ENCODE measurements at regions not wholly inside any gene's neighbourhood (a gene's known extent, or its start where the extent isn't known, plus 50 kb on each side); places are given as distances from the start of the nearest gene placed in this dataset.

DNA sequence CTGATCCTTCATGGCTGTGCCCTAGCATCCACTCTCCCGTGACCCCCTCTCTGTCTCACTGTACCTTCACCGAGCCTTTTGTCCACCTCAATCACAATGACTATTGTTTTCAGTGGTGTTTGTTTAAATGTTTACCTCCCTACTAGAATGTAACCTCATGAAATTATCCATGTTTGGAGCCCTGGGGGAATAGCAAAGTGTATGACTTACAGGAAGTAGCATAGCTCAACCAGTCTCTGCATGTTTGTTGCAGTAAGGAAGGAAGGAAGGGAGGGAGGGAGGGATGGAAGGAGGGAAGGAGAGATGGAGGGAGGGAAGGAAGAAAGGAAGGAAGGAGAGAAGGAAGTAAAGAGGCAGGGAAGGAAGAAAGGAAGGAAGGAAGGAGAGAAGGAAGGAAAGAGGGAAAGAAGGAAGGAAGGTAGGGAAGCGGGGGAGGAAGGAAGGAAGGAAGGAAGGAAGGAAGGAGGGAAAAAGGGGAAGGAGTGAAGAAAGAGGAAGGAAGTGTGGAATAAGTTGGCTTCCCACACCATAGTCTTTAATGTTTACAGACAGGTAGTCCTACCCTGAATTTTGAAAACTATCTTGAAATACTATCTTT, 421.4 kb downstream of the COG6 start:
- intact Hi-C loops (cut with DNase I; ENCODE audit: low total_unique reads): no loop called here
- Histone ChIP-seq H3K36me3 (no peaks in the 10 kb centered on the region), H3K27ac (no peak overlapping the region), H3K4me1 (peaks cover 0 to under 1% (median 0%) of the 10 kb centered on the region in 6 donors), H3K4me3 (no peak overlapping the region), H3K27me3 (replicated peaks in 1 of 7) (no peaks in the 10 kb centered on the region), H3K9me3 (no peaks in the 10 kb centered on the region)
- TF ChIP-seq POLR2AphosphoS5 (IDR thresholded peaks at IDR 0.05): no peak
- no peak for TF ChIP-seq POLR2A (IDR thresholded peaks at IDR 0.05)
- TF ChIP-seq, protein P1, sequence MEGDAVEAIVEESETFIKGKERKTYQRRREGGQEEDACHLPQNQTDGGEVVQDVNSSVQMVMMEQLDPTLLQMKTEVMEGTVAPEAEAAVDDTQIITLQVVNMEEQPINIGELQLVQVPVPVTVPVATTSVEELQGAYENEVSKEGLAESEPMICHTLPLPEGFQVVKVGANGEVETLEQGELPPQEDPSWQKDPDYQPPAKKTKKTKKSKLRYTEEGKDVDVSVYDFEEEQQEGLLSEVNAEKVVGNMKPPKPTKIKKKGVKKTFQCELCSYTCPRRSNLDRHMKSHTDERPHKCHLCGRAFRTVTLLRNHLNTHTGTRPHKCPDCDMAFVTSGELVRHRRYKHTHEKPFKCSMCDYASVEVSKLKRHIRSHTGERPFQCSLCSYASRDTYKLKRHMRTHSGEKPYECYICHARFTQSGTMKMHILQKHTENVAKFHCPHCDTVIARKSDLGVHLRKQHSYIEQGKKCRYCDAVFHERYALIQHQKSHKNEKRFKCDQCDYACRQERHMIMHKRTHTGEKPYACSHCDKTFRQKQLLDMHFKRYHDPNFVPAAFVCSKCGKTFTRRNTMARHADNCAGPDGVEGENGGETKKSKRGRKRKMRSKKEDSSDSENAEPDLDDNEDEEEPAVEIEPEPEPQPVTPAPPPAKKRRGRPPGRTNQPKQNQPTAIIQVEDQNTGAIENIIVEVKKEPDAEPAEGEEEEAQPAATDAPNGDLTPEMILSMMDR (IDR thresholded peaks at IDR 0.05 in 8 of 11, conservative IDR thresholded peaks at IDR 0.05 in 3 of 11): no peak
- no peak for DNase-seq
- WGBS, 5 donors: 72 to 90% (median 78%) methylated on average over 3 of the region's 3 CpGs

GRCh38 chr13:40077396-40078027, 422.1 kb downstream of the COG6 start:
- Histone ChIP-seq H3K9me3 (no peaks in the 10 kb centered on the region), H3K27me3 (replicated peaks in 1 of 7) (no peaks in the 10 kb centered on the region), H3K4me3 (no peak overlapping the region), H3K36me3 (no peaks in the 10 kb centered on the region), H3K4me1 (peaks cover 0 to 7% (median 2%) of the 10 kb centered on the region in 6 donors), H3K27ac (no peak overlapping the region)
- intact Hi-C loops (cut with DNase I; ENCODE audit: low total_unique reads): no loop called here
- no peak for DNase-seq
- TF ChIP-seq, protein P1 (IDR thresholded peaks at IDR 0.05 in 8 of 11, conservative IDR thresholded peaks at IDR 0.05 in 3 of 11): no peak
- TF ChIP-seq POLR2A (IDR thresholded peaks at IDR 0.05) (no peak), POLR2AphosphoS5 (IDR thresholded peaks at IDR 0.05) (no peak)
- WGBS, 5 donors: 87 to 91% (median 89%) methylated on average over 9 of the region's 9 CpGs

DNA sequence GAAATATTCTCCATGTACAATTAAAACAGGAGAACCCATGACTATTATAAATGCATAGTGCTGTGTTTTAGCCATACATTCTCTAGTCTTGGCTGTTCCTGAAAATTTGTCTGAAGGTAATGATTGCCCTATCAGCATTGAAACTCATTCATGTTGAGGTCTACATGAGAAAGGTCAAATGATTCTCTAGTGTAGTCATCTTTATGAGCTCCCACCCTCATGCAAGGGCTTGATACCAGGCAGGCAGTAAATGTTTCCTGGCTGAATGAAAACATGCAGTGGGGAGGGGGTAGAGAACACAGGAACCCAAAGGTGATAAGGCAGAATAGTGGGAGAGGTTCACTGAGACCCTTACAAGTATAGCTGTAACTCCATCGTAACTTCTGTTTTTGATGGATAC, 424.3 kb downstream of the COG6 start:
- intact Hi-C loops (cut with DNase I; ENCODE audit: low total_unique reads): no loop called here
- H3K27me3 ChIP-seq (replicated peaks in 1 of 7): no peaks in the 10 kb centered on the region
- H3K9me3 ChIP-seq: no peaks in the 10 kb centered on the region
- no peaks in the 10 kb centered on the region for H3K36me3 ChIP-seq
- WGBS, 5 donors: 93 to 100% (median 95%) methylated on average over 1 of the region's 1 CpG
- peaks cover 0 to 19% (median 5%) of the 10 kb centered on the region in 6 donors for H3K4me1 ChIP-seq
- TF ChIP-seq, protein P1 (IDR thresholded peaks at IDR 0.05 in 8 of 11, conservative IDR thresholded peaks at IDR 0.05 in 3 of 11): no peak
- TF ChIP-seq POLR2AphosphoS5 (IDR thresholded peaks at IDR 0.05) (no peak), POLR2A (IDR thresholded peaks at IDR 0.05) (no peak)
- H3K27ac ChIP-seq: no peak overlapping the region
- no peak overlapping the region for H3K4me3 ChIP-seq
- no peak for DNase-seq

DNA sequence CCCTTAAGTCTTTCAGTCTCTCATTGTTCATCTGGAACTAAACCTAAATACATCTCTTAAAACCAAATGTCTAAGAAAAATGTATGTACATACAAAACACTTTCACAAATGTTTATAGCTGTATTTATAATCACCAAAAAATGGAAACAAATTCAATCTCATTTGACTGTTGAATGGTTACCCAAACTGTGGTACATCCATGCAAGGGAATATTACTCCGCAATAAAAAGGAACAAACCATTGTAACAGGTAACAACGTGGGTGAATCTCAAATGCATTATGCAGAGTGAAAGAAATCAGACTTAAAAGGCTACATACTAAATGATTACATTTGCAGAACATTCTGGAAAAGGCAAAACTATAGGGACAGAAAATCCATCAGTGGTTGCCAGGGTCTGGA, 425.2 kb downstream of the COG6 start:
- H3K9me3 ChIP-seq: no peaks in the 10 kb centered on the region

More for the DNA sequence above, 425.2 kb downstream of the COG6 start:
- no peak for DNase-seq
- whole genome bisulfite sequencing, 5 donors: 91 to 97% (median 93%) methylated on average over 2 of the region's 2 CpGs
- Histone ChIP-seq H3K36me3 (no peaks in the 10 kb centered on the region), H3K4me1 (peaks cover 0 to 19% (median 5%) of the 10 kb centered on the region in 6 donors), H3K4me3 (no peak overlapping the region), H3K27ac (no peak overlapping the region), H3K27me3 (replicated peaks in 1 of 7) (no peaks in the 10 kb centered on the region)
- intact Hi-C loops (cut with DNase I; ENCODE audit: low total_unique reads): no loop called here
- no peak for TF ChIP-seq POLR2A (IDR thresholded peaks at IDR 0.05)
- TF ChIP-seq, protein P1 (IDR thresholded peaks at IDR 0.05 in 8 of 11, conservative IDR thresholded peaks at IDR 0.05 in 3 of 11): no peak
- TF ChIP-seq POLR2AphosphoS5 (IDR thresholded peaks at IDR 0.05): no peak
